Naive thymus-derived CD8-positive, alpha-beta T cell (primary cell): ENCODE measurements at regions not wholly inside any gene's neighbourhood (a gene's known extent, or its start where the extent isn't known, plus 50 kb on each side); places are given as distances from the start of the nearest gene placed in this dataset.
"Not testable (repeated sequence)": the region's sequence is repeated elsewhere in the genome, so short reads cannot be mapped to it uniquely, and the experiment has no call there.

Source experiments
- ATAC-seq, 2 donors: fragments of 150-1000 bp; cut with Tn5 transposase in 1 of 2; sonication (Bioruptor Pico), chemical (Tn5 transposase) in 1 of 2; 1 replicate in 1 of 2; 2 replicates in 1 of 2; pipeline ENCODE4 v1.10.0; 2021; ENCODE audit warnings: mild to moderate bottlenecking in 2 of 2, moderate library complexity in 2 of 2
- POLR2A ChIA-PET: fragments of 350-600 bp; sonication (Branson Sonifier 250); formaldehyde crosslinking; loops from one replicate; lab custom pipeline; 2021; ENCODE audit warnings: antibody characterized with exemption; lab: Charles Lee
- DNase-seq, 10 donors: peaks; one replicate each; pipeline versions ENCODE4 v3.0.0 to v3.0.0-alpha.2; 2020 to 2022
- H3K27ac Mint-ChIP-seq, 10 donors: one replicate each; pipeline ENCODE4 v1.8.0; 2020 to 2022; ENCODE audit warnings: mild to moderate bottlenecking in 10 of 10, mixed read lengths in 10 of 10, moderate library complexity in 4 of 10, inconsistent platforms in 1 of 10
- H3K27me3 Mint-ChIP-seq, 5 donors: one replicate each; pipeline ENCODE4 v1.8.0; 2021 to 2022; ENCODE audit warnings: mixed read lengths in 5 of 5
- H3K36me3 Mint-ChIP-seq, 3 donors: one replicate each; pipeline ENCODE4 v1.8.0; 2020 to 2022; ENCODE audit warnings: mixed read lengths in 3 of 3, mild to moderate bottlenecking in 2 of 3, inconsistent platforms in 1 of 3
- H3K4me1 Mint-ChIP-seq, 4 donors: one replicate each; pipeline ENCODE4 v1.8.0; 2021 to 2022; ENCODE audit warnings: mixed read lengths in 4 of 4
- H3K4me3 Mint-ChIP-seq, 10 donors: one replicate each; pipeline ENCODE4 v1.8.0; 2020 to 2022; ENCODE audit warnings: mild to moderate bottlenecking in 10 of 10, mixed read lengths in 10 of 10, moderate library complexity in 6 of 10, inconsistent platforms in 1 of 10
- H3K9me3 Mint-ChIP-seq, 9 donors: one replicate each; pipeline ENCODE4 v1.8.0; 2020 to 2022; ENCODE audit warnings: mixed read lengths in 9 of 9, mild to moderate bottlenecking in 3 of 9, inconsistent platforms in 1 of 9, moderate library complexity in 1 of 9

DNA sequence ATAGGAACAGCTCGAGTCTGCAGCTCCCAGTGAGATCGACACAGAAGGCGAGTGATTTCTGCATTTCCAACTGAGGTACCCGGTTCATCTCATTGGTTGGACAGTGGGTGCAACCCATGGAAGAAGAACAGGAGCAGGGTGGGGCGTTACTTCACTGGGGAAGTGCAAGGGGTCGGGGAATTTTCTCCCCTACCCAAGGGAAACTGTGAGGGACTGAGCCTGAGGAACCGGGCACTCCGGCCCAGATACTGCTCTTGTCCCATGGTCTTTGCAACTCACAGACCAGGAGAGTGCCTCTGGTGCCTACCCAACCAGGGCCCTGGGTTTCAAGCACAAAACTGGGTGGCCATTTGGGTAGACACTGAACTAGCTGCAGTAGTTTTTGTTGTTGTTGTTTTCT is 307.1 kb downstream of the AMY1C start:
- POLR2A ChIA-PET: no interaction called here
- H3K4me3 Mint-ChIP-seq: no peak overlapping the region
- H3K27me3 Mint-ChIP-seq: no peaks in the 10 kb centered on the region
- ATAC-seq (no peak), DNase-seq (no peak)
- H3K4me1 Mint-ChIP-seq: no peaks in the 10 kb centered on the region
- no peak overlapping the region for H3K27ac Mint-ChIP-seq
- peaks cover 0 to 20% (median 9%) of the 10 kb centered on the region in 9 donors for H3K9me3 Mint-ChIP-seq
- no peaks in the 10 kb centered on the region for H3K36me3 Mint-ChIP-seq

GRCh38 chr1:104057219-104057898 is 307.7 kb downstream of the AMY1C start:
- H3K27ac Mint-ChIP-seq, H3K36me3 Mint-ChIP-seq, H3K27me3 Mint-ChIP-seq, H3K4me1 Mint-ChIP-seq, DNase-seq, POLR2A ChIA-PET, H3K4me3 Mint-ChIP-seq, ATAC-seq: not testable (repeated sequence)
- H3K9me3 Mint-ChIP-seq: peaks cover 0 to 15% (median 8%) of the 10 kb centered on the region in 9 donors

DNA sequence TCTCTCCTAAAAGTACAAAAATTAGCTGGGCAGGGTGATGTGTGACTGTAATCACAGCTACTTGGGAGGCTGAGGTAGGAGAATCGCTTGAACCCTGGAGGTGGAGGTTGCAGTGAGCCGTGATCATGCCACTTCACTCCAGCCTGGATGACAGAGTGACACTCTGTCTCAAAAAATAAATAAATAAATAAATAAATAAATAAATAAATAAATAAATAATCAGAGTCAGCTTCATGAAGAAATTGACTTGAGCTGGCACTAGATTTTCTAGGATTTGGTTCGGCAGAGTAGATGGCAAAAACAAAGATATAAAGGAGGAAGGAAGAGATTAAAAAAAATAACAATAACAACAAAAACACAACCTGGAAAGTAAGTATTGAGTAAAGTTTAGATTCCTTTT is 311.9 kb downstream of the AMY1C start:
- H3K4me3 Mint-ChIP-seq, H3K4me1 Mint-ChIP-seq, DNase-seq, ATAC-seq, H3K27me3 Mint-ChIP-seq, POLR2A ChIA-PET, H3K27ac Mint-ChIP-seq, H3K36me3 Mint-ChIP-seq: not testable (repeated sequence)
- peaks cover 0 to 13% (median 2%) of the 10 kb centered on the region in 9 donors for H3K9me3 Mint-ChIP-seq

GRCh38 chr1:104064399-104064798 is 314.7 kb downstream of the AMY1C start:
- Mint-ChIP-seq H3K4me3 (no peak overlapping the region), H3K36me3 (no peaks in the 10 kb centered on the region), H3K27me3 (no peaks in the 10 kb centered on the region), H3K4me1 (no peaks in the 10 kb centered on the region), H3K27ac (no peak overlapping the region), H3K9me3 (peaks cover 0 to 12% (median 3%) of the 10 kb centered on the region in 9 donors)
- ATAC-seq (no peak), DNase-seq (no peak)
- POLR2A ChIA-PET: no interaction called here

DNA sequence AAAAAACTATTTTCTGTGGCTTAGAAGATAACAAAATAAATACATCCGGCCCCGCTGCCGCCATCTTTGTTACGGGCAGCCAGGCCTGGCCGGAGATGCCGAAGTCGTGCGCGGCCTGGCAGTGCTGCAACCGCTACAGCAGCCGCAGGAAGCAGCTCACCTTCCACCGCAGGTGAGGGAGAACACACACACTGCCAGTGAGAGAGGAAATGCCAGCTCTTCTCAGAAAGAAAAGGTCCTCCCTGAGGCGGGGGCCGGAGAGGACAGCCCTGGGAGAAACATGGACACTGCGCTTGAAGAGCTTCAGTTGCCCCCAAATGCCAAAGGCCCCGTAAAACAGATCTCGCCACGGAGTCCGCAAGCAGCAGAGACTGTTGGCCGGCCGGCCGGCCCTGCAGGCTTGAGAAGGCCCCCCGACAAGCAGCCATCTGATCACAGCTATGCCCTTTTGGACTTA is 323.2 kb downstream of the AMY1C start:
- Mint-ChIP-seq H3K36me3 (no peaks in the 10 kb centered on the region), H3K27ac (no peak overlapping the region), H3K27me3 (no peaks in the 10 kb centered on the region), H3K4me1 (no peaks in the 10 kb centered on the region), H3K4me3 (peak overlapping the region in 4 of 10 donors; percentile 10 to 70 (median 57)), H3K9me3 (peaks cover 3 to 20% (median 9%) of the 10 kb centered on the region in 9 donors)
- ATAC-seq (no peak), DNase-seq (peak in 1 of 10 donors; percentile 2)
- POLR2A ChIA-PET: no interaction called here

DNA sequence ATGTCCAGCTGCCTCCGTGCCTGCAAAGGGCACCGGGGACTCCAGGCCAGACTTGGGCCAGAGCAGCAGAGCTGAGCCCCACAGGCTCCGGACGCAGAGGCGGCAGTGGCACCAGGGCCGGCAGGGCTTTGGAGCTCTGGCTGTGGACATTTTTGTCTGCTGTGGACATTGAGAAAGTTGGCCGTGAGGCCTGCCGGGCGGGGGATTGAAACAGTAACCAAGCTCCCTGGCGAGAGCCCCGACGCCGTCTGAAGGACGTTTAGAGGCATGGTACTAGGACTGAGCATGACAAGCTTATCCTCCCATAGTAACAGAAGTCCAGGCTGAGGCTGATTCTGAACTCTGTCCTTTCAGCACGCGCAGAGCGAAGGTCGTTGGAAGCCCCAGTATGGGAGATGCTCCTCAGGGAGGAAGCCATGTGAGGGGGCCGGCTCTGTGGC is 323.8 kb downstream of the AMY1C start:
- Mint-ChIP-seq H3K9me3 (peaks cover 3 to 20% (median 7%) of the 10 kb centered on the region in 9 donors), H3K27me3 (no peaks in the 10 kb centered on the region), H3K4me3 (peak overlapping the region in 2 of 10 donors; percentile 33 to 62), H3K27ac (no peak overlapping the region), H3K4me1 (no peaks in the 10 kb centered on the region), H3K36me3 (no peaks in the 10 kb centered on the region)
- no peak for DNase-seq
- POLR2A ChIA-PET: no interaction called here
- no peak for ATAC-seq

DNA sequence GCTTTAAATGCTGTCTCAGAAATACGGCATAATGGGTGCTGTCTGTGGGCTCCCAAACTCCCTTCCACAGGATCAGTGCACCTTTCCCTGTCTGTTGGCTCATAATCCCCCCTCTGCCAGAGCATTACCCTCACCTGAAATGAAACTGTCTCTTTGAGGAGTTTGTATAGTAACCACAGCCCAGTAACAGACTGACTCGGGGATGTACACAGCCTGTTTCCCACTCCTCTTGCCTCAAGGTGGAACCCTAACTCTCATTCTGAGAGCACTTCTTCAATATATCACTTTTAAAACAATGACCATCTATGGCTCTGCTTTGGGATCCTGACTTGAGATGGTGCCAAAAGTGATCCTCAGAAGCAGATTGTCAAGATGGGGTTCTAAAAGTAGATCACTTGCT is 332.5 kb downstream of the AMY1C start:
- H3K4me1 Mint-ChIP-seq: no peaks in the 10 kb centered on the region
- H3K36me3 Mint-ChIP-seq: no peaks in the 10 kb centered on the region
- POLR2A ChIA-PET: no interaction called here
- H3K4me3 Mint-ChIP-seq: no peak overlapping the region
- no peaks in the 10 kb centered on the region for H3K27me3 Mint-ChIP-seq
- ATAC-seq (no peak), DNase-seq (no peak)
- no peak overlapping the region for H3K27ac Mint-ChIP-seq
- peaks cover 0 to 10% (median 2%) of the 10 kb centered on the region in 9 donors for H3K9me3 Mint-ChIP-seq

DNA sequence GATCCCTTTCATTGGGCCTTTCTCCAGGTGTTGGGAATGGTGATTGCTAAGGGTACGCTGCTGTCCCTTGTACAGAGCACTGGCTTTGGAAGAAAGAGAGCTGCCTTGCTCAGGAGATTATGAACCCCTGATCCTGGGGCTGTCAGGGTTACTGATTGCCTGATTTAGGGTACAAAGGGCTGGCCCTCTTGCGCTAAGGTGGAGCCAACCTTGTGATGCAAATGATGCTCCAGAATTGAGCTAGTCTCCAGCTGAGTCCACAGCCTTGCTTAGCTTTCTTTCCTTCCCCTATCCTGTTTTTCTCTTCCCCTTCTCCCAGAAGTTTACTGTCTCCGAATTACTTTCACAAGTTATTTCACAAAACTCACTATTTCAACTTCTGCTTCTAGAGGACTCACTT is 334.7 kb downstream of the AMY1C start:
- no peak overlapping the region for H3K4me3 Mint-ChIP-seq
- no peaks in the 10 kb centered on the region for H3K36me3 Mint-ChIP-seq
- DNase-seq (no peak), ATAC-seq (peak in 1 of 2 donors; percentile 18)
- peaks cover 0 to 10% (median 2%) of the 10 kb centered on the region in 9 donors for H3K9me3 Mint-ChIP-seq
- POLR2A ChIA-PET: no interaction called here
- H3K4me1 Mint-ChIP-seq: no peaks in the 10 kb centered on the region
- no peak overlapping the region for H3K27ac Mint-ChIP-seq
- no peaks in the 10 kb centered on the region for H3K27me3 Mint-ChIP-seq

- ATAC-seq (no peak), DNase-seq (no peak)
- Mint-ChIP-seq H3K4me1 (no peaks in the 10 kb centered on the region), H3K36me3 (peaks cover 0 to 4% (median 0%) of the 10 kb centered on the region in 3 donors), H3K9me3 (peaks cover 3 to 21% (median 10%) of the 10 kb centered on the region in 9 donors), H3K4me3 (no peak overlapping the region), H3K27ac (no peak overlapping the region), H3K27me3 (no peaks in the 10 kb centered on the region)
- POLR2A ChIA-PET: no interaction called here
These were observed 343.0 kb downstream of the AMY1C start for GRCh38 chr1:104092698-104093097.

- POLR2A ChIA-PET: no interaction called here
- no peaks in the 10 kb centered on the region for H3K4me1 Mint-ChIP-seq
- no peak overlapping the region for H3K4me3 Mint-ChIP-seq
- peaks cover 4 to 21% (median 10%) of the 10 kb centered on the region in 9 donors for H3K9me3 Mint-ChIP-seq
- H3K36me3 Mint-ChIP-seq: peaks cover 0 to 4% (median 0%) of the 10 kb centered on the region in 3 donors
- DNase-seq: no peak
- H3K27ac Mint-ChIP-seq: no peak overlapping the region
- ATAC-seq: no peak
- H3K27me3 Mint-ChIP-seq: no peaks in the 10 kb centered on the region
These were observed 349.1 kb downstream of the AMY1C start for GRCh38 chr1:104098837-104099236.

- H3K27me3 Mint-ChIP-seq: no peaks in the 10 kb centered on the region
- no peaks in the 10 kb centered on the region for H3K4me1 Mint-ChIP-seq
- H3K4me3 Mint-ChIP-seq: no peak overlapping the region
- H3K9me3 Mint-ChIP-seq: peaks cover 3 to 21% (median 9%) of the 10 kb centered on the region in 9 donors
- DNase-seq (no peak), ATAC-seq (no peak)
- H3K36me3 Mint-ChIP-seq: peaks cover 0 to 4% (median 0%) of the 10 kb centered on the region in 3 donors
- no peak overlapping the region for H3K27ac Mint-ChIP-seq
- POLR2A ChIA-PET: no interaction called here
These were observed 350.4 kb downstream of the AMY1C start for GRCh38 chr1:104100115-104100514.

- no peaks in the 10 kb centered on the region for H3K4me1 Mint-ChIP-seq
- H3K27me3 Mint-ChIP-seq: no peaks in the 10 kb centered on the region
- peaks cover 0 to 19% (median 9%) of the 10 kb centered on the region in 9 donors for H3K9me3 Mint-ChIP-seq
- POLR2A ChIA-PET: no interaction called here
- DNase-seq (no peak), ATAC-seq (no peak)
- no peaks in the 10 kb centered on the region for H3K36me3 Mint-ChIP-seq
- no peak overlapping the region for H3K27ac Mint-ChIP-seq
- H3K4me3 Mint-ChIP-seq: no peak overlapping the region
These were observed 355.8 kb downstream of the AMY1C start for GRCh38 chr1:104105465-104105864.

GRCh38 chr1:104120525-104120924 is 370.8 kb downstream of the AMY1C start:
- no peaks in the 10 kb centered on the region for H3K4me1 Mint-ChIP-seq
- H3K9me3 Mint-ChIP-seq: peaks cover 0 to 5% (median 0%) of the 10 kb centered on the region in 9 donors
- POLR2A ChIA-PET: no interaction called here
- no peak overlapping the region for H3K27ac Mint-ChIP-seq
- no peaks in the 10 kb centered on the region for H3K36me3 Mint-ChIP-seq
- ATAC-seq: no peak
- no peak overlapping the region for H3K4me3 Mint-ChIP-seq
- DNase-seq: no peak
- no peaks in the 10 kb centered on the region for H3K27me3 Mint-ChIP-seq

DNA sequence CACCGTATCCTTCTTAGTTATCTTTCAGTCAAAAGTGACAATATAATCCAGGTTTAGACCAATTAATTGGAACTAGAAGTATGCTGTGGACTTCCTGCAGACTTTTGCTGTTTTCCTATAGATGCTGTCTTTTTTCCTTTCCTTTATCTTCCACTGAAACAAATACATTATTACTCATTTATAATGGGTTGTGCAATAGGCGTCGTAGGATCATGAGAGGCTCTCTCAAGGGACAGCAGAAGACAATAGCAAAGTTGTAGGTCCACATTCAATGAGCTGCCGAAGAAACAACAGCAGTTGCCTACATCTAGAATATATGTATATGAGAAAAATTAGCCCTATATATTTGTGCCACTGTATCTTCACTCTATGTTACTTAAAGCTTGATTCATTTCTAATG is 371.6 kb downstream of the AMY1C start:
- H3K4me3 Mint-ChIP-seq: no peak overlapping the region
- no peaks in the 10 kb centered on the region for H3K36me3 Mint-ChIP-seq
- H3K9me3 Mint-ChIP-seq: peaks cover 0 to 4% (median 0%) of the 10 kb centered on the region in 9 donors
- H3K4me1 Mint-ChIP-seq: no peaks in the 10 kb centered on the region
- no peak overlapping the region for H3K27ac Mint-ChIP-seq
- DNase-seq: no peak
- H3K27me3 Mint-ChIP-seq: no peaks in the 10 kb centered on the region
- ATAC-seq: no peak
- POLR2A ChIA-PET: no interaction called here
